GM19043 (cell line): ENCODE measurements at regions not wholly inside any gene's neighbourhood (a gene's known extent, or its start where the extent isn't known, plus 50 kb on each side); places are given as distances from the start of the nearest gene placed in this dataset.

Experiments
- ATAC-seq: cut with Tn5 transposase; IDR thresholded peaks from one replicate; pipeline ENCODE4 v1.9.1; 2021; ENCODE audit warnings: low read depth; ENCODE audit not compliant: unreplicated experiment

GRCh38 chr7:96638669-96639068, 71.0 kb downstream of the SEM1 start:
- no peak for ATAC-seq

GRCh38 chr7:96637522-96637921, 72.1 kb downstream of the SEM1 start:
- ATAC-seq = no peak

- ATAC-seq = no peak
Observed at GRCh38 chr7:96636979-96637378, 72.7 kb downstream of the SEM1 start.

- ATAC-seq = no peak
Observed at GRCh38 chr7:96636342-96636860, 73.2 kb downstream of the SEM1 start.

- no peak for ATAC-seq
Observed at GRCh38 chr7:96629884-96630283, 79.8 kb downstream of the SEM1 start.

GRCh38 chr7:96624954-96625353, 84.7 kb downstream of the SEM1 start:
- ATAC-seq = no peak

- no peak for ATAC-seq
Observed at GRCh38 chr7:96621932-96622331, 87.7 kb downstream of the SEM1 start.

GRCh38 chr7:96614154-96614867, 95.3 kb downstream of the SEM1 start:
- no peak for ATAC-seq

- ATAC-seq = no peak
Observed at GRCh38 chr7:96612034-96612433, 97.6 kb downstream of the SEM1 start.

GRCh38 chr7:96605045-96605716, 104.5 kb downstream of the SEM1 start:
- ATAC-seq = no peak

- ATAC-seq = no peak
Observed at GRCh38 chr7:96599288-96599936, 110.2 kb downstream of the SEM1 start.

- no peak for ATAC-seq
Observed at GRCh38 chr7:96598421-96598820, 111.2 kb downstream of the SEM1 start.

- no peak for ATAC-seq
Observed at GRCh38 chr7:96596120-96596826, 113.4 kb downstream of the SEM1 start.

GRCh38 chr7:96591900-96592676, 117.6 kb downstream of the SEM1 start:
- no peak for ATAC-seq

GRCh38 chr7:96591159-96591899, 118.3 kb downstream of the SEM1 start:
- no peak for ATAC-seq

GRCh38 chr7:96589038-96589437, 120.6 kb downstream of the SEM1 start:
- ATAC-seq = no peak

GRCh38 chr7:96579119-96579518, 130.5 kb downstream of the SEM1 start:
- ATAC-seq = no peak

GRCh38 chr7:96578606-96579005, 131.0 kb downstream of the SEM1 start:
- no peak for ATAC-seq

GRCh38 chr7:96563409-96563808, 146.2 kb downstream of the SEM1 start:
- no peak for ATAC-seq

GRCh38 chr7:96562966-96563365, 146.7 kb downstream of the SEM1 start:
- ATAC-seq = no peak
